Right lobe of liver (tissue), 4 donors: ENCODE measurements at regions not wholly inside any gene's neighbourhood (a gene's known extent, or its start where the extent isn't known, plus 50 kb on each side); places are given as distances from the start of the nearest gene placed in this dataset.
"Not testable (repeated sequence)": the region's sequence is repeated elsewhere in the genome, so short reads cannot be mapped to it uniquely, and the experiment has no call there.

Experiments used
- POLR2A ChIP-seq: fragments of 450-650 bp; IDR thresholded peaks from one replicate; pipeline ENCODE4 v1.6.1; 2017; ENCODE audit warnings: antibody characterized with exemption, mild to moderate bottlenecking
- TF ChIP-seq, protein P1 (sequence below), 4 donors: fragments of 200-600 bp in 3 of 4; fragments of 450-650 bp in 1 of 4; IDR thresholded peaks; one replicate each; pipeline versions ENCODE4 v1.5.1 to v1.8.0; 2016 to 2022; ENCODE audit warnings: antibody characterized with exemption in 4 of 4, mild to moderate bottlenecking in 2 of 4
- donor health status: DM: no; HTN: no; CAD: no.
- donor health status: DM: no; HTN: no; CAD: no.
- donor health status: DM: no; HTN: yes; CAD: no.

- TF ChIP-seq, protein P1, sequence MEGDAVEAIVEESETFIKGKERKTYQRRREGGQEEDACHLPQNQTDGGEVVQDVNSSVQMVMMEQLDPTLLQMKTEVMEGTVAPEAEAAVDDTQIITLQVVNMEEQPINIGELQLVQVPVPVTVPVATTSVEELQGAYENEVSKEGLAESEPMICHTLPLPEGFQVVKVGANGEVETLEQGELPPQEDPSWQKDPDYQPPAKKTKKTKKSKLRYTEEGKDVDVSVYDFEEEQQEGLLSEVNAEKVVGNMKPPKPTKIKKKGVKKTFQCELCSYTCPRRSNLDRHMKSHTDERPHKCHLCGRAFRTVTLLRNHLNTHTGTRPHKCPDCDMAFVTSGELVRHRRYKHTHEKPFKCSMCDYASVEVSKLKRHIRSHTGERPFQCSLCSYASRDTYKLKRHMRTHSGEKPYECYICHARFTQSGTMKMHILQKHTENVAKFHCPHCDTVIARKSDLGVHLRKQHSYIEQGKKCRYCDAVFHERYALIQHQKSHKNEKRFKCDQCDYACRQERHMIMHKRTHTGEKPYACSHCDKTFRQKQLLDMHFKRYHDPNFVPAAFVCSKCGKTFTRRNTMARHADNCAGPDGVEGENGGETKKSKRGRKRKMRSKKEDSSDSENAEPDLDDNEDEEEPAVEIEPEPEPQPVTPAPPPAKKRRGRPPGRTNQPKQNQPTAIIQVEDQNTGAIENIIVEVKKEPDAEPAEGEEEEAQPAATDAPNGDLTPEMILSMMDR (IDR thresholded peaks at IDR 0.05): not testable (repeated sequence)
- not testable (repeated sequence) for TF ChIP-seq POLR2A
These were observed 151.3 kb downstream of the DEFB131A start for GRCh38 chr4:9595531-9595930.
